Breast epithelium (tissue), 4 donors: ENCODE measurements at regions not wholly inside any gene's neighbourhood (a gene's known extent, or its start where the extent isn't known, plus 50 kb on each side); places are given as distances from the start of the nearest gene placed in this dataset.

Experiments used
- DNase-seq, 2 donors: peaks; one replicate each; pipeline ENCODE4 v3.0.0-alpha.2; 2019; ENCODE audit warnings: low spot score in 2 of 2
- H3K27ac ChIP-seq, 2 donors: fragments of 200-600 bp; sonication (generic) in 1 of 2; one replicate each; pipeline ENCODE4 v1.5.1; 2016 to 2019; ENCODE audit warnings: mild to moderate bottlenecking in 1 of 2
- H3K27me3 ChIP-seq, 2 donors: fragments of 200-600 bp; sonication (generic) in 1 of 2; one replicate each; pipeline versions ENCODE4 v1.5.1 to v1.6.0; 2017 to 2019; ENCODE audit warnings: control low read depth in 1 of 2, mild to moderate bottlenecking in 1 of 2
- H3K36me3 ChIP-seq: fragments of 200-600 bp; one replicate; pipeline ENCODE4 v1.5.1; 2019
- H3K4me1 ChIP-seq, 2 donors: fragments of 200-600 bp; sonication (generic); one replicate each; pipeline ENCODE4 v1.5.1; 2016 to 2019; ENCODE audit warnings: control low read depth in 1 of 2
- H3K4me3 ChIP-seq, 3 donors: fragments of 200-600 bp; sonication (generic); 1 replicate in 2 of 3; 2 replicates in 1 of 3; pipeline ENCODE4 v1.5.1; 2016 to 2019; ENCODE audit warnings: mild to moderate bottlenecking in 3 of 3, moderate library complexity in 2 of 3
- H3K9me3 ChIP-seq, 2 donors: fragments of 200-600 bp; sonication (generic) in 1 of 2; one replicate each; pipeline ENCODE4 v1.5.1; 2016 to 2019; ENCODE audit warnings: control low read depth in 1 of 2
- POLR2A ChIP-seq: fragments of 450-650 bp; IDR thresholded peaks from one replicate; pipeline ENCODE4 v1.6.1; 2016; ENCODE audit warnings: antibody characterized with exemption, mild to moderate bottlenecking, moderate library complexity
- POLR2AphosphoS5 ChIP-seq, 3 donors: sonication (generic); formaldehyde crosslinking; IDR thresholded peaks; one replicate each; pipeline ENCODE4 v1.6.1; 2017; ENCODE audit warnings: antibody characterized with exemption in 3 of 3
- intact Hi-C: fragments of 100-400 bp; cut with DNase I; formaldehyde crosslinking; loops from one replicate; pipeline ENCODE4 v1.15.1; 2023; ENCODE audit warnings: low total_unique reads
- TF ChIP-seq, protein P1 (sequence below), 3 donors: fragments of 450-650 bp; IDR thresholded peaks; one replicate each; pipeline ENCODE4 v1.5.1; 2016 to 2017; ENCODE audit warnings: antibody characterized with exemption in 3 of 3, mild to moderate bottlenecking in 3 of 3, moderate library complexity in 3 of 3

DNA sequence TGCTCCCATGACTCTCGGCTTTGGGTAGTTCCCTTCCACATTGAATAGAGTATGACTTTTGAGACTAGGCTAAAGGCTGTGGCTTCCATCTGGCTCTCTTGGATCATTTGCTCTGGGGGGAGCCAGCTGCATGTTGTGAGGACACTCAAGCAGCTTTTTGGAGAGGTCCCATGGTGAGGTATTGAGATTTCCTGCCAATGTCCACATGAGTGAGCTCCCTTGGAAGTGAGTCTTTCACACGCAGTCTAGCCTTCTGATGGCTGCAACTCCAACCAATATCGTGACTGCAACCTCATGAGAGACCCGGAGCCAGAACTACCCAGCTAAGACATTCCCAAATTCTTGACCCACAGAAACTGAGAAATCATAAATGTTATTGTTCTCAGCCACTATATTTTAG, 127.7 kb upstream of the KAZN start:
- Histone ChIP-seq H3K4me1 (no peaks in the 10 kb centered on the region), H3K27me3 (no peaks in the 10 kb centered on the region), H3K36me3 (no peaks in the 10 kb centered on the region), H3K4me3 (no peak overlapping the region), H3K27ac (no peak overlapping the region), H3K9me3 (no peaks in the 10 kb centered on the region)
- TF ChIP-seq, protein P1, sequence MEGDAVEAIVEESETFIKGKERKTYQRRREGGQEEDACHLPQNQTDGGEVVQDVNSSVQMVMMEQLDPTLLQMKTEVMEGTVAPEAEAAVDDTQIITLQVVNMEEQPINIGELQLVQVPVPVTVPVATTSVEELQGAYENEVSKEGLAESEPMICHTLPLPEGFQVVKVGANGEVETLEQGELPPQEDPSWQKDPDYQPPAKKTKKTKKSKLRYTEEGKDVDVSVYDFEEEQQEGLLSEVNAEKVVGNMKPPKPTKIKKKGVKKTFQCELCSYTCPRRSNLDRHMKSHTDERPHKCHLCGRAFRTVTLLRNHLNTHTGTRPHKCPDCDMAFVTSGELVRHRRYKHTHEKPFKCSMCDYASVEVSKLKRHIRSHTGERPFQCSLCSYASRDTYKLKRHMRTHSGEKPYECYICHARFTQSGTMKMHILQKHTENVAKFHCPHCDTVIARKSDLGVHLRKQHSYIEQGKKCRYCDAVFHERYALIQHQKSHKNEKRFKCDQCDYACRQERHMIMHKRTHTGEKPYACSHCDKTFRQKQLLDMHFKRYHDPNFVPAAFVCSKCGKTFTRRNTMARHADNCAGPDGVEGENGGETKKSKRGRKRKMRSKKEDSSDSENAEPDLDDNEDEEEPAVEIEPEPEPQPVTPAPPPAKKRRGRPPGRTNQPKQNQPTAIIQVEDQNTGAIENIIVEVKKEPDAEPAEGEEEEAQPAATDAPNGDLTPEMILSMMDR (IDR thresholded peaks at IDR 0.05), result no peak
- TF ChIP-seq POLR2AphosphoS5 (IDR thresholded peaks at IDR 0.05) (no peak), POLR2A (no peak)
- no peak for DNase-seq
- intact Hi-C loops, result no loop called here

- Histone ChIP-seq H3K27me3 (no peaks in the 10 kb centered on the region), H3K9me3 (no peaks in the 10 kb centered on the region), H3K4me3 (no peak overlapping the region), H3K4me1 (no peaks in the 10 kb centered on the region), H3K27ac (no peak overlapping the region), H3K36me3 (no peaks in the 10 kb centered on the region)
- intact Hi-C loops, result no loop called here
- TF ChIP-seq POLR2A (no peak), POLR2AphosphoS5 (IDR thresholded peaks at IDR 0.05) (no peak)
- TF ChIP-seq, protein P1 (IDR thresholded peaks at IDR 0.05), result no peak
- no peak for DNase-seq
Measured at GRCh38 chr1:14474856-14475255, 123.6 kb upstream of the KAZN start.

- DNase-seq, result no peak
- no peaks in the 10 kb centered on the region for H3K4me1 ChIP-seq
- no peak overlapping the region for H3K4me3 ChIP-seq
- H3K9me3 ChIP-seq, result no peaks in the 10 kb centered on the region
- no peaks in the 10 kb centered on the region for H3K36me3 ChIP-seq
- H3K27ac ChIP-seq, result no peak overlapping the region
- H3K27me3 ChIP-seq, result no peaks in the 10 kb centered on the region
- no peak for TF ChIP-seq POLR2AphosphoS5 (IDR thresholded peaks at IDR 0.05)
- TF ChIP-seq POLR2A, result no peak
- TF ChIP-seq, protein P1 (IDR thresholded peaks at IDR 0.05), result no peak
- intact Hi-C loops, result no loop called here
Measured at GRCh38 chr1:14476170-14476955, 122.1 kb upstream of the KAZN start.

GRCh38 chr1:14478120-14478519, 120.4 kb upstream of the KAZN start:
- no peaks in the 10 kb centered on the region for H3K27me3 ChIP-seq
- intact Hi-C loops, result no loop called here
- no peak for DNase-seq
- no peak for TF ChIP-seq POLR2A
- TF ChIP-seq POLR2AphosphoS5 (IDR thresholded peaks at IDR 0.05), result no peak
- TF ChIP-seq, protein P1 (IDR thresholded peaks at IDR 0.05), result no peak
- no peak overlapping the region for H3K27ac ChIP-seq
- no peaks in the 10 kb centered on the region for H3K9me3 ChIP-seq
- H3K4me3 ChIP-seq, result no peak overlapping the region
- H3K36me3 ChIP-seq, result no peaks in the 10 kb centered on the region
- no peaks in the 10 kb centered on the region for H3K4me1 ChIP-seq

- TF ChIP-seq, protein P1 (IDR thresholded peaks at IDR 0.05), result no peak
- TF ChIP-seq POLR2A (no peak), POLR2AphosphoS5 (IDR thresholded peaks at IDR 0.05) (no peak)
- H3K4me3 ChIP-seq, result no peak overlapping the region
- no peaks in the 10 kb centered on the region for H3K27me3 ChIP-seq
- H3K9me3 ChIP-seq, result no peaks in the 10 kb centered on the region
- no peaks in the 10 kb centered on the region for H3K4me1 ChIP-seq
- no peaks in the 10 kb centered on the region for H3K36me3 ChIP-seq
- intact Hi-C loops, result no loop called here
- no peak overlapping the region for H3K27ac ChIP-seq
- DNase-seq, result no peak
Measured at GRCh38 chr1:14479865-14480264, 118.6 kb upstream of the KAZN start.
